NT2/D1 (cell line): ENCODE measurements at regions not wholly inside any gene's neighbourhood (a gene's known extent, or its start where the extent isn't known, plus 50 kb on each side); places are given as distances from the start of the nearest gene placed in this dataset.
"Not testable (repeated sequence)": the region's sequence is repeated elsewhere in the genome, so short reads cannot be mapped to it uniquely, and the experiment has no call there.

Experiments
- SUZ12 ChIP-seq: IDR thresholded peaks from 2 replicates; pipeline ENCODE4 v1.6.1; 2011; ENCODE audit not compliant: insufficient read length, insufficient read depth; ENCODE audit errors: extremely low read depth
- YY1 ChIP-seq: IDR thresholded peaks from 2 replicates; pipeline ENCODE4 v1.6.1; 2011; ENCODE audit not compliant: insufficient read length, insufficient read depth
- ZNF274 ChIP-seq: IDR thresholded peaks from 2 replicates; pipeline ENCODE4 v1.6.1; 2011; ENCODE audit warnings: mild to moderate bottlenecking, low read depth, low read length

DNA sequence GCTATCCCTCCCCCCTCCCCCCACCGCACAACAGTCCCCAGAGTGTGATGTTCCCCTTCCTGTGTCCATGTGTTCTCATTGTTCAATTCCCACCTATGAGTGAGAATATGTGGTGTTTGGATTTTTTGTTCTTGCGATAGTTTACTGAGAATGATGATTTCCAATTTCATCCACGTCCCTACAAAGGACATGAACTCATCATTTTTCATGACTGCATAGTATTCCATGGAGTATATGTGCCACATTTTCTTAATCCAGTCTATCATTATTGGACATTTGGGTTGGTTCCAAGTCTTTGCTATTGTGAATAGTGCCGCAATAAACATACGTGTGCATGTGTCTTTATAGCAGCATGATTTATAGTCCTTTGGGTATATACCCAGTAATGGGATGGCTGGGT lies 342.0 kb upstream of the KIAA1217 start:
- TF ChIP-seq ZNF274, YY1, SUZ12: not testable (repeated sequence)
